ENCODE measurements at regions not wholly inside any gene's neighbourhood (a gene's known extent, or its start where the extent isn't known, plus 50 kb on each side); places are given as distances from the start of the nearest gene placed in this dataset.

DNA sequence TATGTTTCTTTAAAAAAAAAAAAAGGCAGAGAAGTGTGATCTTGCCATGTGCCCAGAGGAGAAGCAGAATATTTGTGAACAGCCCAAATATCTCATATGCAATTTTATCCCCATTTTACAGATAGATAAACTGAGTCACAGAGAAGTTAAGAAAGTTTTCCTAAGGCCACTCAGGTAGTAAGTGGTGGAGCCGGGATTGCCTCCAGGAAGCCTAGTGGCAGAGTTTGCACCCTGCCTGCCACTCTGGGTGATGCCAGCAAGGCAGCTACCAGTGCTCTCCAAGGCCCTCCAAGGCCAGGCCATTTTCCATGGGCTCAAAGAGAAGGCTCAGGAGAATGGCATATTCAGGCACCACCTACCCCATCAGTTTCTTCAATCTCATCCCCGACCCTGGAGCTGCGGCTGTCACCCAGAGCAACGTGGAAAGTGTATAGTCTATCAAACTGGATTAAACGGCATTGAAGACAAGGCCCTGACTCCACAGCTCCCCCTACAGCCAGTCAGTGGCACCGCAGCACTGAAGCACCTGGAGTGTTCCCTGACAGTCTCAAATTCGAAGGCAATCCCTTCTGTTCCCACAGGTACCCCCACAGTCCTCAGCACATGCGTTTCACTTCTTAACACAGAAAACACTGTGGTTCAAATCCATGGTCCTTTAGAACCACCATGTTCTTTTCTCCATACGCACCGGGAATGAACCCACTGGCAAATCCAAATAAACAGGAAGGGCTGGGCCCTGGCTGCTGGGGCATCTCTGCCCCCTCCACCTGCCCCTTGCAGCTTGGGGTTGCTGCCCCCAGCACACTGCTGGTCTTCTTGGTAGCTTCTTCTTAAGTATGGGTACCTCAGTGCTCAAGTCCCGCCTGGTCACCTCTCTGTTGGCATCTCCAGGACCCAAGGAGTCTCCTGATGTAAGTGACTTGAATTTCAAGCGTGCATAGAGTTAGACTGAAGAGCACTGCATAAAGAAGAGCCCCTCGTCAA is 175.3 kb downstream of the INHBB start:
- Histone ChIP-seq H3K27me3 (no peaks in the 10 kb centered on the region), H3K4me1 (no peaks in the 10 kb centered on the region), H3K36me3 (no peaks in the 10 kb centered on the region), H3K27ac (no peak overlapping the region), H3K9me3 (no peaks in the 10 kb centered on the region), H3K4me3 (no peak overlapping the region)
- DNase-seq (ENCODE audit: extremely low spot score in 2 of 2): no peak
- intact Hi-C loops (cut with DNase I): no loop called here
- TF ChIP-seq POLR2AphosphoS5 (IDR thresholded peaks at IDR 0.05; ENCODE audit: insufficient read depth in 1 of 2, low read depth in 1 of 2): no peak
- TF ChIP-seq, protein P1, sequence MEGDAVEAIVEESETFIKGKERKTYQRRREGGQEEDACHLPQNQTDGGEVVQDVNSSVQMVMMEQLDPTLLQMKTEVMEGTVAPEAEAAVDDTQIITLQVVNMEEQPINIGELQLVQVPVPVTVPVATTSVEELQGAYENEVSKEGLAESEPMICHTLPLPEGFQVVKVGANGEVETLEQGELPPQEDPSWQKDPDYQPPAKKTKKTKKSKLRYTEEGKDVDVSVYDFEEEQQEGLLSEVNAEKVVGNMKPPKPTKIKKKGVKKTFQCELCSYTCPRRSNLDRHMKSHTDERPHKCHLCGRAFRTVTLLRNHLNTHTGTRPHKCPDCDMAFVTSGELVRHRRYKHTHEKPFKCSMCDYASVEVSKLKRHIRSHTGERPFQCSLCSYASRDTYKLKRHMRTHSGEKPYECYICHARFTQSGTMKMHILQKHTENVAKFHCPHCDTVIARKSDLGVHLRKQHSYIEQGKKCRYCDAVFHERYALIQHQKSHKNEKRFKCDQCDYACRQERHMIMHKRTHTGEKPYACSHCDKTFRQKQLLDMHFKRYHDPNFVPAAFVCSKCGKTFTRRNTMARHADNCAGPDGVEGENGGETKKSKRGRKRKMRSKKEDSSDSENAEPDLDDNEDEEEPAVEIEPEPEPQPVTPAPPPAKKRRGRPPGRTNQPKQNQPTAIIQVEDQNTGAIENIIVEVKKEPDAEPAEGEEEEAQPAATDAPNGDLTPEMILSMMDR (IDR thresholded peaks at IDR 0.05): peak; percentile 4 to 50 (median 28)
- no peak for TF ChIP-seq POLR2A (IDR thresholded peaks at IDR 0.05)

- no peaks in the 10 kb centered on the region for H3K4me1 ChIP-seq
- TF ChIP-seq POLR2A (IDR thresholded peaks at IDR 0.05) (no peak), POLR2AphosphoS5 (IDR thresholded peaks at IDR 0.05; ENCODE audit: insufficient read depth in 1 of 2, low read depth in 1 of 2) (peak in 1 of 2 donors; percentile 11)
- TF ChIP-seq, protein P1 (IDR thresholded peaks at IDR 0.05): no peak
- H3K27ac ChIP-seq: no peak overlapping the region
- DNase-seq (ENCODE audit: extremely low spot score in 2 of 2): no peak
- H3K4me3 ChIP-seq: no peak overlapping the region
- intact Hi-C loops (cut with DNase I): no loop called here
- H3K27me3 ChIP-seq: no peaks in the 10 kb centered on the region
- H3K9me3 ChIP-seq: no peaks in the 10 kb centered on the region
- no peaks in the 10 kb centered on the region for H3K36me3 ChIP-seq
These were observed 176.3 kb downstream of the INHBB start for GRCh38 chr2:120522151-120522751.

- DNase-seq (ENCODE audit: extremely low spot score in 2 of 2): no peak
- intact Hi-C loops (cut with DNase I): no loop called here
- H3K4me1 ChIP-seq: no peaks in the 10 kb centered on the region
- no peaks in the 10 kb centered on the region for H3K27me3 ChIP-seq
- TF ChIP-seq, protein P1 (IDR thresholded peaks at IDR 0.05): no peak
- TF ChIP-seq POLR2AphosphoS5 (IDR thresholded peaks at IDR 0.05; ENCODE audit: insufficient read depth in 1 of 2, low read depth in 1 of 2) (no peak), POLR2A (IDR thresholded peaks at IDR 0.05) (no peak)
- no peaks in the 10 kb centered on the region for H3K9me3 ChIP-seq
- no peak overlapping the region for H3K27ac ChIP-seq
- H3K36me3 ChIP-seq: no peaks in the 10 kb centered on the region
- H3K4me3 ChIP-seq: no peak overlapping the region
These were observed 177.8 kb downstream of the INHBB start for GRCh38 chr2:120523766-120524165.

- no peak for DNase-seq (ENCODE audit: extremely low spot score in 2 of 2)
- Histone ChIP-seq H3K4me1 (no peaks in the 10 kb centered on the region), H3K27ac (no peak overlapping the region), H3K9me3 (no peaks in the 10 kb centered on the region), H3K36me3 (no peaks in the 10 kb centered on the region), H3K27me3 (no peaks in the 10 kb centered on the region), H3K4me3 (no peak overlapping the region)
- TF ChIP-seq POLR2A (IDR thresholded peaks at IDR 0.05) (no peak), POLR2AphosphoS5 (IDR thresholded peaks at IDR 0.05; ENCODE audit: insufficient read depth in 1 of 2, low read depth in 1 of 2) (no peak)
- TF ChIP-seq, protein P1 (IDR thresholded peaks at IDR 0.05): no peak
- intact Hi-C loops (cut with DNase I): no loop called here
These were observed 178.2 kb downstream of the INHBB start for GRCh38 chr2:120524174-120524573.

Measured in vagina (tissue), 2 donors.